ENCODE measurements at regions not wholly inside any gene's neighbourhood (a gene's known extent, or its start where the extent isn't known, plus 50 kb on each side); places are given as distances from the start of the nearest gene placed in this dataset.

DNA sequence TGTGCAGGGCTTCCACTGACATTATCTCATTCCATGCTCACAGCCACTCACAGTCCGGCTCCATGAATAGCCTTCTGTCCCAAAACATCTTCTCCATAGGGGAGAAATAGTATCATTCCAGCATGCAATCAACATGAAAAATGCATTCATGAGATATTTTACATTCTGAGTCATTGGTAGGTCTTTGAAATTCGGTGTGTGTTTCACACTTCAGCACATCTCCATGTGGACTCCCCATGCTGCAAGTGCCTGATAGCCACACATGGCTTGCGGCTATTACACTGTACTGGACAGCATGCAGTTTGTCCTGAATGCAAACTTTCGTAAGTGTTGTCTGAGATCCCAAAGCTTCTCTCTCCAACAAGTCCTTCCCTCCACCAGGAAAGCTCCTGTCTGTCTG lies 449.3 kb downstream of the MED13L start:
- TF ChIP-seq FOXM1 (IDR thresholded peaks at IDR 0.05; ENCODE audit: borderline replicate concordance, low read depth), result no peak
- no peak for TF ChIP-seq EGR1 (IDR thresholded peaks at IDR 0.05)
